PC-9 (cell line): ENCODE measurements at regions not wholly inside any gene's neighbourhood (a gene's known extent, or its start where the extent isn't known, plus 50 kb on each side); places are given as distances from the start of the nearest gene placed in this dataset.

Experiments
- CTCF ChIP-seq: fragments of 200-600 bp; sonication (generic); conservative IDR thresholded peaks from 2 replicates; pipeline ENCODE4 v1.6.1; 2017; ENCODE audit warnings: mixed run types, antibody characterized with exemption, mild to moderate bottlenecking, moderate library complexity
- EZH2 ChIP-seq: fragments of 200-600 bp; sonication (generic); IDR thresholded peaks from 2 replicates; pipeline ENCODE4 v1.8.0; 2017; ENCODE audit warnings: antibody characterized with exemption, low read depth

DNA sequence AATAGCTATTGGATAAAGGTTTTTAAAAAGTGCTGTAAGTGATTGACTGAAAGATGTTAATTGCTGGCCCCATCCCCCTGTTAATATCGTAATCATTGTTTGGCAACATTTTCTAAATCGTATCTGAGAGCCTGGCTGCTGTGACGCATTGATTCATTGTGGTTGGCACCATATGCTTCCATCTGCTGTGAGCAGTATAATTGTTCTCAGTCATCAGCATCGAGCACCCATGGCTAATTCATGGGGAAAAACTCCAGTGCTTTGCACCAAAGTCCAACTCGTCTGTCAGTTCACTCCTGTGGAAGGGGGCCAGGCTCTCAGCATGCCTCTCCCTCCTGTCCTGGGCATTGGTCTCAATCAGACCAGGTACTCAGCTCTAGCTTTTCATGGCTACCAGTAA, 205.2 kb downstream of the STK31 start:
- TF ChIP-seq CTCF: no peak
- TF ChIP-seq EZH2: no peak
